Aorta (tissue), 5 donors: ENCODE measurements at regions not wholly inside any gene's neighbourhood (a gene's known extent, or its start where the extent isn't known, plus 50 kb on each side); places are given as distances from the start of the nearest gene placed in this dataset.
A peak's percentile ranks its signal among the peaks of the same experiment; 100 is the strongest.
"Not testable (repeated sequence)": the region's sequence is repeated elsewhere in the genome, so short reads cannot be mapped to it uniquely, and the experiment has no call there.

Experiments used
- ATAC-seq: fragments of 200-7000 bp; cut with Tn5 transposase; one replicate; pipeline ENCODE4 v1.9.1; 2022; ENCODE audit warnings: moderate library complexity; ENCODE audit not compliant: low FRiP score
- DNase-seq, 2 donors: peaks; one replicate each; pipeline ENCODE4 v3.0.0-alpha.2; 2020
- H3K27ac ChIP-seq, 2 donors: one replicate each; pipeline ENCODE4 v1.5.1; 2013; ENCODE audit warnings: low read length in 2 of 2, mild to moderate bottlenecking in 2 of 2, moderate library complexity in 2 of 2, control low read depth in 1 of 2, inconsistent platforms in 1 of 2, low read depth in 1 of 2
- H3K27me3 ChIP-seq, 2 donors: one replicate each; pipeline ENCODE4 v1.6.1; 2013; ENCODE audit warnings: control low read depth in 1 of 2, low read length in 1 of 2, mild to moderate bottlenecking in 1 of 2, moderate library complexity in 1 of 2; ENCODE audit not compliant: insufficient read depth in 2 of 2, control insufficient read depth in 1 of 2
- H3K36me3 ChIP-seq, 2 donors: one replicate each; pipeline ENCODE4 v1.6.1; 2013; ENCODE audit warnings: control low read depth in 1 of 2, low read length in 1 of 2, mild to moderate bottlenecking in 1 of 2; ENCODE audit not compliant: insufficient read depth in 2 of 2, control insufficient read depth in 1 of 2
- H3K4me1 ChIP-seq, 2 donors: one replicate each; pipeline ENCODE4 v1.6.1; 2013; ENCODE audit warnings: low read length in 2 of 2, control low read depth in 1 of 2, mild to moderate bottlenecking in 1 of 2, moderate library complexity in 1 of 2; ENCODE audit not compliant: insufficient read depth in 2 of 2, control insufficient read depth in 1 of 2
- H3K4me3 ChIP-seq, 2 donors: one replicate each; pipeline ENCODE4 v1.5.1; 2013; ENCODE audit warnings: low read length in 2 of 2, control low read depth in 1 of 2, mild to moderate bottlenecking in 1 of 2
- H3K9me3 ChIP-seq: one replicate; pipeline ENCODE4 v1.6.1; 2013; ENCODE audit warnings: mild to moderate bottlenecking, low read length; ENCODE audit not compliant: control insufficient read depth
- WGBS, 2 donors: extraction: QIAGEN DNeasy Blood & Tissue Kit; methylation state at CpG; one replicate each; pipeline ENCODE4 v1.1.7; 2013; 5-methylcytosine and 5-hydroxymethylcytosine counted together
- intact Hi-C, 2 donors: fragments of 100-400 bp; cut with DNase I; formaldehyde crosslinking; loops; one replicate each; pipeline versions ENCODE4 v1.14.2 to v1.15.0; 2022
- donor health status: healthy with polysubstance abuse.
- donor health status: Bipolar disorder and iron deficiency.
- donor health status: DM: no; HTN: no; CAD: no.
- donor health status: DM: no; HTN: no; CAD: no.
- donor health status: DM: yes; HTN: yes; CAD: no.

DNA sequence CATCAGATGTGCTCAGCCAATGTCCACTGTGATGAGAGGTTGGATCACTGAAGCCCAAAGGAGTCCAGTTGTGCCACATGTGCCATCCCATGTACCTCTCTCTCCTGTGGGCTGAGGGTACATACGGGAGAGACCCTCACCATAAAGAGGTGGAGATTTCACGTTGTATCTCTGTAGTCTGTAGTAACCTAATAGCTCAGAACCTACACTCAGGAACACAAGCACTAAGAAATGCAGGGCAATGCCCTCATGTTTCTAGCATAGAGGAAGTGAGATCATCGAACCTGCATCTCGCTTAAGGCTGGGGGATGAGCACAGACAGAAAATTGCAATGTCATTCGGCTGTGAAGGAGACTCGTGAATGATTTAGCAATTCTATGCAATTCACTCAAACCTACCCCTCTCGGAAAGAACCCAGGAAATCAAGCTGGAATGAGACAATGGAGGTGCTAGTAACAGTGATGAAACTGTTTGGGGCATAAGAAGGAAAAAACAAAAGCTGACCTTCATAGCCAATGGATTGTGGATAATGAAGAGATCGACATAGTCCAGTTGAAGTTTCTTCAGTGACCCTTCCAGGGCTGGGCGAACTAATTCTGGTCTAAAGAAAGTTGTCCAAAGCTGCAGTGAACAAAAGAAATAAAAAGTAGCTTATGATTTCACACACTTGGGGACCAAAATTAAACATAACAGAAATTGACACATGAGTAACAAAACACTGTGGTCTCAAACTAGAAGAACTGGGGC, 80.3 kb upstream of the UCN3 start:
- intact Hi-C loops, result loop anchor here in 1 of 2 donors (10.0 kb wide), 1 partner anchor 470 kb away; no protein-coding TSS in a partner anchor

DNA sequence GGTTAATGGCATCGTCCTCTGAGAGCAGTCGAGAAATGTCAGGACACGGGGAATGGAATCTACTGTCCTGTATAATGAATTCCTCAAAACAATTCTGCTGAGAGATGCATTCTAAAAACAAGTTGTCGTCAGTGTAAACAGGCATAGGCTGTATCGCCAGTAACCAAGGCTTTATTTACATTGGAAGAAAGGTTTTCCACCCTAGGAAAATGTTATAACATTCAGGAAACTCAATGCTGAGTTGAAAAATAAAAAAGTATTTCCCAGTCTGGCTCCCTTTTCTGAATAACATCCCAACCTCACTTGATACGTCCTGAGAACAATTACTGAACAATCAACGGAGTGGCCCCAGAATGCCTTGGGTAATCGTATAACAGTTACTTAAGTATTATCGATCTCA, 79.6 kb upstream of the UCN3 start:
- Histone ChIP-seq H3K27ac (no peak overlapping the region), H3K4me1 (peaks cover 0 to 4% of the 10 kb centered on the region in 2 donors), H3K36me3 (no peaks in the 10 kb centered on the region), H3K9me3 (no peaks in the 10 kb centered on the region), H3K4me3 (no peak overlapping the region), H3K27me3 (no peaks in the 10 kb centered on the region)
- ATAC-seq, result no peak
- DNase-seq, result no peak
- 29 to 30% methylated on average over 9 of the region's 9 CpGs for WGBS, 2 donors
- intact Hi-C loops, result loop anchor here in 1 of 2 donors (10.0 kb wide), 1 partner anchor 470 kb away; no protein-coding TSS in a partner anchor

More for the DNA sequence above, 80.3 kb upstream of the UCN3 start:
- no peak for DNase-seq
- Histone ChIP-seq H3K27me3 (no peaks in the 10 kb centered on the region), H3K36me3 (no peaks in the 10 kb centered on the region), H3K9me3 (no peaks in the 10 kb centered on the region), H3K27ac (no peak overlapping the region), H3K4me1 (peaks cover 0 to 4% of the 10 kb centered on the region in 2 donors), H3K4me3 (no peak overlapping the region)
- ATAC-seq, result no peak
- WGBS, 2 donors, result 67 to 68% methylated on average over 9 of the region's 9 CpGs

DNA sequence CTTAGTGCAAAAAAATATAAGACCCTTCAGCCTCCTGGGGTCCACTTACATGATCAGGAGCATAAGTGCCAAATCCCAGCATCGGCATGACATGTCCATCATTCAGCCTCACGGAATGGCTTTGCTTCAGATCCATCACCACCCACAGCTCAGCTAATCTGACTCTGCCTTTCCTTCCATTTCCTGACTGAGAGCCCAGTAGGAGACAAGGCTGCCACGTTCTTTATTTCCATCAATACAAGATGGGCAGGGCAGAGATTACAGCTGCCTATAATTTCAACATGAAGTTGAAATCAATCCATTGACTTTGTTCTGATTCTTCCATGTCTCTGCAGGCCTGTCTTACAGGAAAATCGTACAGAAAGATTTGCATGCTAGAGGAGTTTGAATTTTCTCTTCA, 76.4 kb upstream of the UCN3 start:
- ATAC-seq, result no peak
- Histone ChIP-seq H3K36me3 (no peaks in the 10 kb centered on the region), H3K4me1 (peaks cover 0 to 4% of the 10 kb centered on the region in 2 donors), H3K27me3 (no peaks in the 10 kb centered on the region), H3K27ac (no peak overlapping the region), H3K9me3 (no peaks in the 10 kb centered on the region), H3K4me3 (no peak overlapping the region)
- no peak for DNase-seq
- WGBS, 2 donors, result 67 to 73% methylated on average over 4 of the region's 4 CpGs
- intact Hi-C loops, result loop anchor here in 1 of 2 donors (10.0 kb wide), 1 partner anchor 474 kb away; no protein-coding TSS in a partner anchor

DNA sequence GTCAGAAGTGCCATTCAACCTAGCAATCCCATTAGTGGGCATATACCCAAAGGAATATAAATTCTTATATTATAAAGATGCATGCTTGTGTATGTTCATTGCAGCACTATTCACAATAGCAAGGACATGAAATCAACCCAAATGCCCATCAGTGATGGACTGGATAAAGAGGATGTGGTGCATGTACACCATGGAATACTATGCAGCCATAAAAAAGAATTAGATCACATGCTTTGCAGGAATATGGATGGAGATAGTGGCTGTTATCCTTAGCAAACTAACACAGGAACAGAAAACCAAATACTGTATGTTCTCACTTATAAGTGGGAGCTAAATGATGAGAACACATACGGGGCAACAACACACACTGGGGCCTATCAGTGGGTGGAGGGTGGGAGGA, 75.5 kb upstream of the UCN3 start:
- not testable (repeated sequence) for H3K27me3 ChIP-seq, H3K9me3 ChIP-seq, H3K36me3 ChIP-seq, H3K4me3 ChIP-seq, ATAC-seq, H3K4me1 ChIP-seq, DNase-seq, H3K27ac ChIP-seq
- intact Hi-C loops, result loop anchor here in 1 of 2 donors (10.0 kb wide), 1 partner anchor 474 kb away; no protein-coding TSS in a partner anchor
- WGBS, 2 donors, result 88 to 89% methylated on average over 1 of the region's 1 CpG

DNA sequence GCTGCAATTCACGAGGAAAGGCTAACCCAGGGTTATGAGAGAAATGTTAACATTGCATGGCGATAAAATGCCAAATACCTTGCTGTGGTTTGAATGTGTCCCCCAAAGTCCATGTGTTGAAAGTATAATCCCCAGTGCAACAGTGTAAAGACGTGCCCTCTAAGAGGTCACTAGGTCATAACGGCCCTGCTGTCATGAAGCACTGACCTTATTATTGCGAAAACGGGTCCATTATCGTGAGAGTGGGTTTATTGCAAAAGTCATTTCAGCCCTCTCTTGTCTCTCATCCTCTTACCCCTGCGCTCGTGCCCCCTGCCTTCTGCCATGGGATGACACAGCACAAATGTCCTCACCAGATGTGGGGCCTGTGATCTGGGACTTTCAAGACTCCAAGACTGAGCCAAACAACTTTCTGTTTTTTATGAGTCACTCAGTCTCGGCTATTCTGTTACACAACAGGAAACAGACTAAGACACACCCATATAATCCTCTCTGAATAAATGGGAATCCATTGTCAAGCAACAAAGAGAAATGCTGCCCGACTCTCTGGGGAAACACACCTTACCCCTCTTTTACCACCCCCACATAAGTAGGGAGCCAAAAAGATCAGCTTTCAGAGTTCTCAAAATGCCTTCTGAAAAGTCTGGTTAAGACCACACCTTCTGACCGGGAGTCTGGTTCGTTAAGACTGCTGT, 73.1 kb upstream of the UCN3 start:
- no peaks in the 10 kb centered on the region for H3K9me3 ChIP-seq
- ATAC-seq (peak; percentile 76), DNase-seq (peak in 1 of 2 donors; percentile 73)
- H3K4me1 ChIP-seq, result no peaks in the 10 kb centered on the region
- no peaks in the 10 kb centered on the region for H3K36me3 ChIP-seq
- H3K4me3 ChIP-seq, result no peak overlapping the region
- 75 to 78% methylated on average over 13 of the region's 13 CpGs for WGBS, 2 donors
- H3K27me3 ChIP-seq, result no peaks in the 10 kb centered on the region
- H3K27ac ChIP-seq, result no peak overlapping the region
- intact Hi-C loops, result no loop called here

DNA sequence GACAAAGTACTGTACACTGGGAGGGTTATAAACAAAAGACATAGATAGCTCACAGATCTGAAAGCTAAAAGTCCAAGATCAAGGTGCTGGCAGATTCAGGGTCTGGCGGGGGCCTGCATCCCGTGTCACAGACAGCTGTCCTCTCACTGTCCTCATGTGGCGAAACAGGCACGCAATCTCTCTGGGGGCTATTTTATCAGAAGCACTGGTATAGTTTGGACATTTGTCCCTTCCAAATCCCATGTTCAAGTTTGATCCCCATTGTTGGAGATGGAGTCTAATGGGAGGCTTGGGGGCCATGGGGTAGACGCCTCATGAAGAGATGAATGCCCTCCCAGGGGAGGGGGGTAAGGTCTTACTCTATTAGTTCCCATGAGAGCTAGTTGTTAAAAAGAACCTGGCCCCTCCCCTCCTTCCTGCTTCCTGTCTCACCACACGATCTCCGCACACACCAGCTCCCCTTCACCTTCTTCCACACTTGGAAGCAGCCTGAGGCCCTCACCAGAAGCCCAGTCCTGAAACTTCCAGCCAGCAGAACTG, 72.5 kb upstream of the UCN3 start:
- Histone ChIP-seq H3K27ac (no peak overlapping the region), H3K36me3 (no peaks in the 10 kb centered on the region), H3K27me3 (no peaks in the 10 kb centered on the region), H3K4me1 (no peaks in the 10 kb centered on the region), H3K9me3 (no peaks in the 10 kb centered on the region), H3K4me3 (no peak overlapping the region)
- intact Hi-C loops, result no loop called here
- 86 to 88% methylated on average over 7 of the region's 7 CpGs for WGBS, 2 donors
- ATAC-seq (no peak), DNase-seq (no peak)

DNA sequence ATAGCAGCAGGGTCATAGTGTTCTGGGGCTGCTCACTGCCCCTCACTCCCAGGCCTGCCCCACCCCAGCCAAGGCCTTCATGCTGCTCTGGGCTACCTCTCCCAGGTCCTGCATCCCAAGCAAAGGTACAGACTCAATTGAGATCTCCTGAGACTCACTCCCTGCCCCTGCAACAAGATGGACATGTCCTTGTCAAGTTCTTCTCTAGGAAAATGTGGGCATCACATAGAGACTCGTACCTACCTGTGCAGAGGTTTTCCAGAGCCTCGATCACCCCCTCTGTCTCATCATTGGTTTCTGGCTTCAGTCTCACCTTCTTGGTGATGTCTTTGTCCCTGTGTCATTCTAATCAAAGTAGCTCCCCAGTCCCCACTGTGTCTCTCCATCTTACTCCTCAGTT, 71.8 kb upstream of the UCN3 start:
- H3K4me1 ChIP-seq, H3K4me3 ChIP-seq, intact Hi-C loops, H3K36me3 ChIP-seq, DNase-seq, H3K27ac ChIP-seq, H3K9me3 ChIP-seq, ATAC-seq, H3K27me3 ChIP-seq: not testable (repeated sequence)
- 93 to 95% methylated on average over 2 of the region's 2 CpGs for WGBS, 2 donors

DNA sequence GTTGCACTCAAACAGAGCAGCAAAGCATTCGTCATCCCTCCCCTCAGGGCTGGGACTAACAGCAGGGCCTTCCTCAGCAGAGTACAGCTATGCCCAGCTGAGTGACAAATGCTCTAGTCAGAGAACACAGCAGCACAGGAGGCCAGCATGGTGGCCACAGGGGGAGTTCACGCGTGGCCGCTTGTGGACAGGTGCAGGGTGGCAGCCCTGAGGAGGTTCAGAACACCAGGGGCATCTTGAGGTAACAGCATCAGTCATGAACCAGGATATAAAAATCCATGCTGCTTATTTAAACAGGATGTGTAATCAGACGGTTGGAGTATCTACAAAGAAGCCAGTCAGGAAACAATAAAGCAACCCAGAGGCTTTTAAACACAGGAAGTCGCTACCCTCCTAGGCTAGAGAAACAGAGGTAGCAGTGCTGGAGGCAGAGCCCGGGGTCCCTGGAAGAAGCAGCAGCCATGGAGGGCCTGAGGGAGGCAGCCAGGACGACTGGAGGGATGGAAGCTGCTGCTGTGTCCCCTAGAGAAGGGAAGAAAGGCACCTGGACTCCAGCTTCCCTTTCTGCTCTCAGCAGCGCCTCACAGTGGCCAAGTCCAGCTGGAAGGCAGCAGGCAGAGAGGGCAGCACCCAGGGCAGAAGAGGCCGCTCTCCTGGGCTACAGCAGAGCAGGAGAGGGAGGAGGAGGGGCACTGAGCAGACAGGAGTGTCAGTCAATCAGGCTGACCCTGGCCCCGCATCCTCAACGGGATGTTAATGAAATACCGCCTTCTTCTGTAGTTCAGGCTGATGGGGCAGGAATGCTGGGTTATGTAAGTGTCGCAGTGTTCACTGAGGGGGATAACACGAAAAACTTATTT, 70.8 kb upstream of the UCN3 start:
- no peaks in the 10 kb centered on the region for H3K9me3 ChIP-seq

More for the DNA sequence above, 70.8 kb upstream of the UCN3 start:
- peak; percentile 82 to 88 for DNase-seq
- Histone ChIP-seq H3K27ac (no peak overlapping the region), H3K4me3 (no peak overlapping the region), H3K27me3 (no peaks in the 10 kb centered on the region), H3K36me3 (no peaks in the 10 kb centered on the region), H3K4me1 (no peaks in the 10 kb centered on the region)
- intact Hi-C loops, result no loop called here
- 57 to 58% methylated on average over 15 of the region's 15 CpGs for WGBS, 2 donors
- no peak for ATAC-seq
